ENCODE measurements at regions not wholly inside any gene's neighbourhood (a gene's known extent, or its start where the extent isn't known, plus 50 kb on each side); places are given as distances from the start of the nearest gene placed in this dataset.

DNA sequence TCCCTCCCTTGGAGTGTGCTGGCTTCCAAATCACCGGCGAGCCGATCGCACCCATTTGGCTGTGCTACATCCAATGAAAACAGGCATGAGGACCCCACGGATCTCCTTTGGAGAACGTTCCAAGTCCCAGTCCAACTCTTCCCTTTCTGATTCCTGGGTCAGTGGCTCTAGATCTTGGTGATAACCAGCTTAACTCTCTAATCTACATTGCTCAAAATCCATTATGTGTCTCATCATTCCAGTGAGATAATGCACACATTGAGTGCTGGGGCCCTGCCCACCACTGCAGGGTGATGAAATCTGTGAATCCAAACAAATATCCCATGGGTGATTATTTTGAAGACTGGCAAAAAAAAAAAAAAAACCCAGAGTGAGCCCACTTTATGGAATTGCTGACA is 232.7 kb upstream of the COPS8 start:
- no peak for DNase-seq (ENCODE audit: low read depth)

DNA sequence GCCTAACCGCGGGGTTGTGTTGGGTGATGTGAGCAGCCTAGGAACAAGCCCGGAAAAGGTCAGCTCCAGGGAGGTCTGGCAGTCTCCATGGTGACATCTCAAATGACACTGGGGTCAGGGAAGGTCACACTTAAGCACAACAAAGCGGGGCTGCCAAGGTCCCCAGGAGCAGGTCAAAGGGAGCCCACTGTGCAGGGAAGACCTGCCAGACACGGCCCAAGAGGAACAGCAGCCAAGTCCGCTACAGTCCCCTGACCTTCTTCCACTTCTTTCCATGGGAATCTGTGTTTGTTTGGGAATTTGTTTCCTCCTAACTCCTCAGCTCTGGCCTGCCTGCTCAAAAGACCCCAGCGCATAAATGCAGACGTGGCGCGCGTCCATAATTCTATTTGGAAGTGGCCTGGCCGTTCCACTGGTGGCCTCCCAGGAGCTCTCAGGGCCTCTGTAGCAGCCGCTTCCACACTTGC is 232.1 kb upstream of the COPS8 start:
- DNase-seq (ENCODE audit: low read depth), result no peak

DNA sequence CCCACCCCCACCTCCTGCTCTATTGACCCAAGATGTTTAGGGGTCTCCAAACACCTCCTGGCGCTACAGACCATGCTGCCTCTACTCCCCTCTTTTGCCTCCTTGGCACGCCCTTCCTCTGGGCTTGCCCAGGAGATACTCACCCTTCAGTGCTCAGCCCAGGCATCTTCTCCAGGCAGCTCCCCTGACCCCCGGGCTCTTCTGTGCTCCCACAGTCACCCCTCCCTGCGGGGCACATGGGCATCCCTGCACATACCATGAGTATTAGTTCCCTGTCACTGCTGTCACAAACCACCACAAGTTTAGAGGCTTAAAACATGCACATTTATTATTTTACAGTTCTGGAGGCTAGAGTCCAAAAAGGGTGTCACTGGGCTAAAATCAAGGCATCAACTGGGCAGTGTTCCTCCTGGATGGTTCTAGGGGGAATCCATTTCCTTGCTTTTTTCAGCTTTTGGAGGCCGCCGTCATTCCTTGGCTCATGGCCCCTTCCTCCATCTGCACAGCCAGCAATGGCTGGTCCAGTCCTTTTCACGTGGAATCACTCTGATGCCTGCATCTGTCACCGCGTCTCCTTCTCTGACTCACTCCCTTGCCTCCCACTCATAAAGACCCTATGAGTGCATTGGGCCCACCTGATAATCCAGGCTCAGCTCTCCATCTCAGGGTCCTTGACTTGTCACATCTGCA is 230.4 kb upstream of the COPS8 start:
- no peak for DNase-seq (ENCODE audit: low read depth)

DNA sequence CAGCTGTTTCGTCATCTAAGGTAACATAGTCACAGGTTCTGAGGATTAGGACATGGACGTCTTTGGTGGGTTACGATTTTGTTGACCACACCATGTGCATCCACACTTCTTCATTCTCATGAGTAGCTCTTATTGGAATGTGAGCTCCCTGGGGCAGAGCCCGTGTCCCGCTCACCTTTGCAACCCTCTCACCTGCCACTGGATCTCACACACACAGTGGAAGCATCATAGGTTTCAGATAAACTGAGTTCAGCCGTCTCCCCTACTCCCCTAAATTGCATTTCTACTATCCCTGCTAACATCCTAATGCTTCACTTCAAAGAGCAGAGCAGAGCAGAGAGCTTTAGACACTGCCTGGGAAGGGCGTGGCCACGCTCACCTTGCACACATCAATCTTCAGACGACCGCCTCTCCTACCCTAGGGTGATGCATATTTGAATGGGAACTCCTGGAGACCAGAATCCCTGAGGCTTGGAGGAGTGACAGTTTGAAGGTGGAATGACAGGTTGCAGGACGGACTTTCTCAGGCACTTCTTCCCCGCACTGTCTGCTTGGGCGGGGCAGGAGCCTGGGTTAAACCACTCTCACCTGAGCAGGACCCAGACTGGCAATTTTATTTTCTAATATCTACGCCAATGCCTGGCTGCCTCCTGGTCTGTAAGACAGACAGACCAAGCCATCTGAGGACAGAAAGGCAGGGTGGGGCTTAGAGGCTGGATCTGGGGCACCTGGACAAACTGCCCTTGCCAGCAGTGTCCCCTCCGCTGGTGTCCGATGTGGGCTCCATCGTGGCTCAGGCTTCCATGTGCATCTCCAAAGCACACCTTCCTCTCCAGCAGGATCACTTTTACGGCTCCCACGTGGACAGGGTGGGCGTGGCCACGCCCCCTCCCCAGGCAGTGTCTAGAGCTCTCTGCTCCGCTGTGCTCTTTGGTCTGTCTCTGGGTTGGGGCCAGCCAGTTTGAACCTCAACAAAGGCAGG is 229.5 kb upstream of the COPS8 start:
- no peak for DNase-seq (ENCODE audit: low read depth)

DNA sequence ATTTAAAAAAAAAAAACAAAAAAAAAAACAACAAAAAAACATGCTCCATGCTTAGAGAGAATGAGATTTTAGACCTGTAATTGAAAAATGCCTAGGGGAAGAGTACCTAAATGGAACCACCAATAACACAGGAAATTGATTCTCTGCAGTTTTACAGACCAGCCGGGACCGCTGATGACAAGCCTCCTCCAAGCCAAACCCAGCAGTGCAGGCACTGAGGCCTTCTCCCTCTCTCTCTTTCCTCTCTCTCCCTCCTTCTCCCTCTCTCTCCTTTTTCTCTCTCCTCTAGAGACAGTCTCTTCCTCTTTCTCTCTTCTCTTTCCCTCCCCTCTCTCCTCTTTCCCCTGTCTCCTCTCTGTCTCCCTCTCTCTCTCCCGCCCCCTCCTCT is 228.8 kb upstream of the COPS8 start:
- DNase-seq (ENCODE audit: low read depth), result no peak

DNA sequence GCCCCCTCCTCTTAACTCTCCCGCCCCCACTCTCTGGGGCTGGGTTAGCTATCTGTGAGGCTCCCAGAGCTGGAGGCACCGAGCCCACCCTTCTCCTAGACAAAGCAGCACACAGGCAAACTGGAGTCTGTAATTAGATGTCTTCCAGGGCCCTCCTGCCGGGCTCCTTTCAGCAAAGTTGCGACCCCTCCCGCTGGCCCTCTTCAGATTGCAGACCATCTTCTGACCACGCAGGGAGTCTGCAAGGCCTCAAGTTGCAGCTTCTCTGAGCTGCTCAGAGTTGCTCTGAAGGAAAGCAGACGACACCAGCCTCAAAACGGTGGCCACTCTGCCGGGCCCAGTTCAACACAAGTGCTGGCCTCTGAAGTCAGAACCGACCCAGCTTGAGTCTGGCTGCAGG is 228.4 kb upstream of the COPS8 start:
- DNase-seq (ENCODE audit: low read depth), result no peak

DNA sequence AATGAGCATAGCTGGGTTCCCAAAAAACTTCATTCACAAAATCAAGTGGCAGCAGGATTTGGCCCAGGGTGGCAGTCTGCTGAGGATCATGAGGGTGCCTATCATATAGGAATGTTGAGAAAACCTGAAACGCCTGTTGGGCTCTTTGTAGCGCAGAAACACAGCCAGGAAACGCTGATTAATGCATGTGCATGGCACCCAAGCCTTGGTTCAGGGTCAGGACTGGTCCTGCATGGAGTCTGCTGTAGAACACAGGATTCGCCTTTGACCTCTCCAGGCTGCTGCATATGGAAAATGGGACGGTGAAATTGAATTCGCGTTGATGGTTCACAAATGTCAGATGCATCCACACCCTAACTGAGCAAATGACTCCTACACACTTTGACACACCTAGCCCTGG is 227.9 kb upstream of the COPS8 start:
- DNase-seq (ENCODE audit: low read depth), result no peak

DNA sequence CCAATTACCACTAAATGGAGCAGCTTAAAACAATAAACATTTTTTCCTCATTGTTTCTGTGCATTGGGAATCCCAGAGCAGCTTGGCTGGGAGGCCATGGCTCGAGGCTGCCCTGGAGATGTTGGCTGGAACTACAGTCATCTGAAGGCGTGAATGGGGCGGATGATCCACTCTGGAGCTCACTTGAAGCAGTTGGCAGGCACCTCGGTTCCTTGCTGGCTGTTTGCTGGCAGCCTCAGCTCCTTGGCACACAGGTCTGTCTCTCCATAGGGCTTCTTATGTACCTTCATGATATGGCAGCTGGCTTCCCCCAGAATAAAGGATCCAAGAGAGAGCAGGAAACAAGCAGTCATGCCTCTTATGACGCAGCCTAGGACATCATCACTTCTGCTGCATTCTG is 227.0 kb upstream of the COPS8 start:
- no peak for DNase-seq (ENCODE audit: low read depth)

DNA sequence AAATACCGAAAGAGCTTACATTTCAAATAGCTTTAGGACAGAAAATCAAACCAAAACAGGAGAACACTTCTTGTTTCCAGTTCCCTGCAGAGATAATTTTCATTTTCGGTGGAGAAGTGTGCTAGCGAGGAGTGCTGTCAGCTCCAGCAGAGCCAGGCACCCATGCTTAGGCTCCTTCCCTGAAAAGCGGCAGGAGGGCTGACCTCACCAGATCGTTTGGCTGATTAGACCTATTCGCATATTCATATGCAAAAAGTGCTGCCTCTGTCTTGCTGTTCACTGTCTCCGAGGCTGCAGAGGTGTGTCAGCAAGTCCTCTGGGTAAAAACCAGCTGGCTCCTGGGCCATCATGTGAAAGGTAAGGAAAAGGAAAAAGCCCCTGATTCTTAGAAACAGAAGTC is 225.8 kb upstream of the COPS8 start:
- DNase-seq (ENCODE audit: low read depth), result no peak

DNA sequence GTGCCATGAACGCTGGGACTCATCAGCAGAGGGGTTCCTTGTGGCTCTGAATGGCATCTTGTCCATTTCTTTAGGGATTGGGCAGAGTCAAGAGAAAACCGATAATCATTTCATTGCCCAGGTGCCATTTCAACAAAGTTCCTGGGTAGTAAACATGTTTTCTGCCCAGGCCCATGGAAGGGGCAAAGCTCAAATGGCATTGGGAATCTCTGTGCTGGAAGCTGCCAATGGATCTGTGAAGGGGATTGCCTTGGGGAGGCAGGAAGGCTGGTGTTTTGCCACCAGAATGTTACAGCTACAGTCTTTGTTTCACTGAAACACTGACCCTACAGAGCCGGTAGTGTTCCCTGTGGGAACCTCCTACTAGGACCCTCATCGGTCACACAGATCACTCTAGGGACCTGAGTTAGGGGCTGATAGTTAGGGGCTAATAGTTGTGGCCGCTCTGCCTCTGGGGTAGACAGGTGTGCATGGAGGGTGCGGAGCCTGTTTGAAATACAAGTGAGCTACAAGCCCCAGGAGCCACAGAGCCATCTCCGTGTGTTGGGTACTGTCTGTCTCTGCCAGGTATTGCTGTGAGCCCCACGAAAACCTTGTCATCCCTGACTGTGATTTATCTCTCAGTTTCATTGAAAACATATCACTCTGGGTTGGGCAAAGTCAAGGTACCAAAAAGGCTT is 224.4 kb upstream of the COPS8 start:
- DNase-seq (ENCODE audit: low read depth), result no peak

DNA sequence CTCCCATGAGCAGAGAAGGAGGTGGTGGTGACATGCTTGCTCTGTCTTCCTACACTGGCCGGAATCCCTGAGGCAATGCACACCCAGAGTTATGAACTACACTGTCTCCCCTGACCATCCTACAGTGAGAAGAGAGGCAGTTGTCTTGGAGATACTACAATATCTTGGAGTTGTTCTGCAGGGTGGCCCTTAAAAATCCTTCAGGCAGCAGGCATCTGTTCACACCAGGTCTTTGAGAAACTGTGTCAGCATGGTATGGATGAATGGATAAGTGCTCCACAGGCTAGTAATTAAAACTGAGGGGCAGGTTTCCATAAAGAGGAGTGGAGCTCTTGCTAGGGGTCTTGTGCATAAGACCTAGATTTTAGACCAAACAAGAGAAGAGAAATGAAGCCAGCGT is 223.7 kb upstream of the COPS8 start:
- no peak for DNase-seq (ENCODE audit: low read depth)

DNA sequence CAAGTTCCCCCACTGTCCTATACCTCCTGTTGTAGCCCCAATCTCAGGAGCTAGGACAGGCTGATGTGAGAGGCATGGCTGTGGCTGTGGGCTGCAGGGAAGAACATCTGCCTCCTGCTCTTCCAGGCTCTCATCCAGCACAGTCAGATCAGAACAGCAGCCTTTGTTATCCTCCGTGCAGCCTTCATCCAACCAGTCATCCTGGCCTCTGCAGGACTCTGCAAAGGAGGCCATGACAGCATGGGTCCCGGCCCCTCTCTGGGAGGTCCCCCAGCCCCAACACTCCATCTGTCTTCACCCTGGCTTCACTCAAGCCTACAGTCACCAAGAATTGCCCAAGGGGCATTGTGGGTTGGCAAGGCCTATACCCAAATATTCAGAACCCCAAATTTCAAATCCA is 223.2 kb upstream of the COPS8 start:
- no peak for DNase-seq (ENCODE audit: low read depth)

DNA sequence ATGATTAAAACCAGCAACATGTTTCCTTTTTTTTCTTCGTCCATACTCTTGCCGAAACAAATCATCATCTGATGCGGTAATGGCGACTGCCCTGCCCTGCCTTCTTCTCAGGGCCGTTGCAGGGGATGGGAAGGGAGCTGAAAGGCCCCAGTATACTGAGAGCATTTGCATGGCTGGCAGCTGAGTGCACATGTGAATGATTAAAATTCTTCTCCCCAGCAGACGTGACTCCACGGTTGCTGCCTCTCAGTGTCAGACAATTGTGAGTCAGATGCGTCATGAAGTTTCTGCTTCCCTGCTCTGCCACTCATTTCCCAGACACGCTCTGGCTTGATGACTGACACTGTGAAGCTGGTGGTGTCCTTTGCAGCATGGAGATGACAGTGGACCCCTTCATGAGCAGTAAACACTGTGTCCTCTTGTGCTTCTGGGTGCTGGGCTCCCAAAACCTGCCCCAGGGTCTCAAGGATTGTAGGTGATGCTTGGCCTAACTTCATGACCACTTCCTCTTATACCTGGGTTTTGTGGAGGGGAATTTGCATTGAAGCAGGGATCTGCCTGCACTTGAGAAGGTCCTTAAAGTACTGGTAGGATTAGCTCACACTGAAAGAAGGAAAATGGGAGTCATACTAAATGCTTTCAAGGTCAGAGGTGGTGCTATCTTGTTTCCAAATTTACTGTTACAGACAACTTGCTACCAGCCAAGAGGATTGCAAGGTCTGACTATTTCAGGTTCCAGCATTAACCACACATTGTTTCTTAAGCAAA is 222.5 kb upstream of the COPS8 start:
- DNase-seq (ENCODE audit: low read depth), result no peak

DNA sequence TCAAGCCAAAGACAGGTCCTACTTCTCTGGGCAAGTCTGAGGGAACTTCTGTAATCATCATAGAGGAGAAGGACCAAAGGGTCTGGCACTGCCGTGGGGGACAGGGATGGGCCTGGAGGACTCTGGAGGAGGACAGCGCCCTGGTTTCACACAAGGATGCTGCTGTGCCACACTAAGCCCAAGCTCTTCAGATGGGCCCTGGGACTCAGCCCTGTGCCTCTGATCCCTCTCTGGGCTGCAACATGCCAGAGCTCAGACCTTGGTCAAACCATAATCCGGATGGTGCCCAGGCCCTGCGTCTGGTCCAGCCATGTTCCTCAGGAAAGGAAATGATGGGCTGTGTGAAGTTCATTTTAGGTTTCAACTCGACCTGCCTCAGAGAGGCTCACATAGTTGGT is 222.0 kb upstream of the COPS8 start:
- no peak for DNase-seq (ENCODE audit: low read depth)

DNA sequence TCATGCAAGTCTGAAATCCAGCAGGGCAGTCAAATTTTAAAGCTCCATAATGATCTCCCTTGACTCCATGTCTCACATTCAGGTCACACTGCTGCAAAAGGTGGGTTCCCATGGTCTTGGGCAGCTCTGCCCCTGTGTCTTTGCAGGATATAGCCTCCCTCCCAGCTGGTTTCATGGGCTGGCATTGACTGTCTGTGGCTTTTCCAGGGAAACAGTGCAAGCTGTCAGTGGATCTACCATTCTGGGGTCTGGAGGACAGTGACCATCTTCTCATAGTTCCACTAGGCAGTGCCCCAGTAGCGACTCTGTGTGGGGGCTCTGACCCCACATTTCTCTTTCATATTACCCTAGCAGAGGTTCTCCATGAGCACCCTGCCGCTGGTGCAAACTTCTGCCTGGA is 220.6 kb upstream of the COPS8 start:
- DNase-seq (ENCODE audit: low read depth), result no peak

DNA sequence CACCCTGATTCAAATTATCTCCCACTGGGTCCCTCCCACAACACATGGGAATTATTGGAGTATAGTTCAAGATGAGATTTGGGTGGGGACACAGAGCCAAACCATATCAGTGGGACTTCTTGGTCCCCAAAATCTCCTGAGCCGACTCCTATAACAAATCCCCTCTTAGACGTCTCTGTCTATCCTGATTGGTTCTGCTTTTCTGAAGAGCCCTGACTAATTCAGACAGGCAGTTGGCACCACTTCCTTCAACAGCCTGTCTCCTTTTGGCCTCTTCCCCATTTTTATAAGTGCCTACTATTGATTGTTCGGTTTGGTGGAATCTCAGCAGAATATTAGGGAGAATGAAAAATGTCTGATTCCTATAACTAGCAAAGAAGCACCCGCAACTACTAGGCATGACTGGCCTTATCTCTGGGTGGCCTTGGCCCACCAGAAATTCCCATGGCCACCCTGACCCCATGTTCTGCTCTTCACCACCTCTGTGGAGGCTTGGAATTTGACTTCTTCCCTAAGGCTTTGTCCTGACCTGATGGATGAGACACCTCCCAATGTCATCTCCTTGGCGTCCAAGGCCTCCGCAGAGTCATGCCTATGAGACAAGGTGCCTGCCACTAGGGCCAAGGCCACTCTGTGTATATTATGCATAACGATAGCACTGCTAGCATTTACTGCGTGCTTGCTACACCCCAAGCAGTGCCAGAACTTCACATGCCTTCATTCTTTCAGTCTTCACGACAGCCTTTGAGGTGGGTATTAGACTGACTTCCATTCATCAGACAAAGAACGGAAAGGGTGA is 218.9 kb upstream of the COPS8 start:
- no peak for DNase-seq (ENCODE audit: low read depth)

DNA sequence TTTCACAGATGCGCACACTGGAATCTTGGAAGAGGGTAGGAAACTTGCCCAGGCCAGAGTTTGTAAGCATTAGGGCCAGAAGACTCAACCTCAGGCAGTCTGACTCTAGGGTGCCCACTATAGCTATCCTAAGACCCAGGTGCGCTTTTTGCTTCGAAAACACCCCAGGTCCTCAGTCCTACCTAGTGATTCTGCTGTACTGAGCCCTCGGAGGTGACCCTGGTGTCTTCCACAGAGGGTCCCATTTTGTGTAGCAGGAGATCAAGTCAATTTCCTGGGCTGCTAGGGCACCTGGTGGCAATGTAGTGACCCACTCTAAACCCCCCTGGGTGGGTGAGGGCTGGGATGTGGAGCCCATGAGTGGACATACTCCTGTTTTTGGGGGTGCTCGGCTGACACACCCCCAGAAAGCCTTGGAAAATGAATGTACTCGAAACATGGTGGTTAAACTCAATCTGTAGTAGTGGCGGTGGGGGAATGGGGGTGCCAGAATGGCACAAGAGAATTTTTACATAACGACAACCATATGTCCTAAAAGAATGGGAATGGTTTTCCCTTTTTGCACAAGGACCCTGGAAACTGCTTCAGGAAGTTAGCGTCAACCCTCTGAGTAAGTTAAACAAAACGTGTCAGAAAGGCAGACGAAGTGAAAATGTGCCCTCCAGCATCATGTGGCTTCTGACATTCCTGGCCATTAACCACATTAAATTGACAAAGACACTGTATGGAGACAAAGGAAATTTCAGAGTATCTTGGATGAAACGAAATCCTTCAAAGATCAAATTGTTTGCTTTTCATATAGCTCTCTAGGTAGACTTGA is 218.0 kb upstream of the COPS8 start:
- no peak for DNase-seq (ENCODE audit: low read depth)

DNA sequence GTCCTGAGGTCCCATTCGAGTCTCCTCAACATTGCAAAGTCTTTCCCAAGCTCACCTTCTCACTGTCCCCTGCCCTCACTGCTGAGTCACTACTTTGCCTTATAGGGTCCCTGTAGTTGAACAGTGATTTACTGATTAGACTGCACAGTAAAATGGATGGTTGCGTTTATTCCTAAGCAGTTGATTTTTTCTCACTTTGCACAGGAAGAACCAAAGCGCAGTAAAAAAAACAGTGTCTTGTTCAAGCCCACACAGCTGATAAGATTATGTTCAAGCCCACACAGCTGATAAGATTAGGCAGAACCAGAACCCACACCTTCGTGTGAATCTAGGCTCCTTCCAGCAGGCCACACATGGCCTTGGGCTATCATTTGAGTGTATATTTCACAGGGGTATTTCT is 215.3 kb upstream of the COPS8 start:
- DNase-seq (ENCODE audit: low read depth), result no peak

DNA sequence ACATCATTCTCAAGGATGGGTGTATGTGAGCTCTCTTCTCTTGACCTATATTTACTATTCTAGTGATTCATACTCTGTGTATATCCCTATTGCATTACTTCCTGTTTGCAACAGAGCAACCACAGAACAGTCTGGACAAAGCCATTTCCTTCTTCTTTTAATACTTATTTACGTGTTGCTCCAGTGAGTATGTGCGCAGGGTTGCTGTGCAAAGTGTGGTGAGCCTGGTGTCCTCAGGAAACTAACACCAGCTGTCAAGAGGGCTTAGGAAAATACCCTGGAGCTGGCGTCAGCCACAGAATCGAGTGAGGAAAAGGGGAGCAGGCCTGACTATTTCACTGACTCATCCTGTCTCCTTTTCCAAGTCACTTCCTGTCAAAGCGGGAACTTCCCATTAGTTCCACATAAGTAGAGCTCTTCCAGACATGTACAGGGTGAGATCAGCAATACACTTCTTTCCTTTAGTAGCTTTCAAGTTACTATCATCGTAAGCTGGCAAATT is 214.1 kb upstream of the COPS8 start:
- no peak for DNase-seq (ENCODE audit: low read depth)

DNA sequence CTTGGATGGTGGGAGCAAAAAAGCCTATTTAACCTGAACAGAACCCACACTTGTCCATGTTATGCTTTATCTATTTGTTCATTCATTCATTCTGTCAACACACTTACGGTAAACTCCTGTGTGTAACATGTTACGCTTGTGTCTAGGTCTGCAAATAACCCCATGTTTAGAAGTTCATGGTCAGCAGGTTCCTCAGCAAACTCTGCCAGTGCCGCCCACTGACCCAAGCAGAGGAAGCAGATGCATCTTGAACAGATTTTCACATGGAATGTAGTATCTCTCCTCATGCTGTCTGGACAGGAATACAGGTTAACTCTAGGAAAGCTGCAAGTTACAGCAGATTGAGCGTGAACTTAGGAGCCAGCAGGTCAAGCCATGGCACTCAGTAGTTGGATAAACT is 213.7 kb upstream of the COPS8 start:
- no peak for DNase-seq (ENCODE audit: low read depth)
